HEK293 (cell line): ENCODE measurements at regions not wholly inside any gene's neighbourhood (a gene's known extent, or its start where the extent isn't known, plus 50 kb on each side); places are given as distances from the start of the nearest gene placed in this dataset.

Experiments
- CTCF ChIA-PET: fragments of 350-600 bp; formaldehyde crosslinking; extraction: SDS; loops from one replicate; lab custom pipeline; 2021; ENCODE audit warnings: antibody characterized with exemption; lab: Yijun Ruan, JAX
- POLR2A ChIA-PET: fragments of 300-600 bp; formaldehyde crosslinking; extraction: SDS; loops from one replicate; lab custom pipeline; 2020; ENCODE audit warnings: antibody characterized with exemption, inconsistent platforms; lab: Yijun Ruan, JAX
- H3K27ac ChIP-seq: fragments of 200-500 bp; sonication (Bioruptor generic); 2 replicates; pipeline ENCODE4 v1.5.1; 2014; ENCODE audit warnings: low read depth, low read length, control low read depth, inconsistent platforms; ENCODE audit errors: extremely low read depth
- H3K36me3 ChIP-seq, 2 experiments: fragments of 200-500 bp in 1 of 2; sonication (Bioruptor generic) in 1 of 2; 1 replicate in 1 of 2; 2 replicates in 1 of 2; pipeline ENCODE4 v1.5.1; 2014 to 2017; ENCODE audit warnings: inconsistent platforms in 2 of 2, low read length in 2 of 2; ENCODE audit not compliant: control insufficient read depth in 2 of 2, insufficient read depth in 1 of 2
- H3K4me1 ChIP-seq: fragments of 200-500 bp; sonication (Bioruptor generic); 2 replicates; pipeline ENCODE4 v1.5.1; 2014; ENCODE audit warnings: mild to moderate bottlenecking, low read length, inconsistent platforms; ENCODE audit not compliant: control insufficient read depth, insufficient read depth
- H3K4me3 ChIP-seq: 2 replicates; pipeline ENCODE4 v1.5.1; 2011; ENCODE audit warnings: low read depth, mild to moderate bottlenecking, control low read depth, low read length, moderate library complexity
- H3K9me3 ChIP-seq: fragments of 200-500 bp; sonication (Bioruptor generic); 2 replicates; pipeline ENCODE4 v1.5.1; 2014; ENCODE audit warnings: low read depth, low read length, inconsistent platforms; ENCODE audit not compliant: control insufficient read depth, insufficient read depth
- EGR2 ChIP-seq: fragments of 450-650 bp; formaldehyde crosslinking; IDR thresholded peaks from 2 replicates; pipeline ENCODE4 v1.5.1; 2016; ENCODE audit warnings: low read depth, missing biosample characterization, missing genetic modification characterization
- KLF7 ChIP-seq: fragments of 450-650 bp; formaldehyde crosslinking; IDR thresholded peaks from 2 replicates; pipeline ENCODE4 v1.5.1; 2016; ENCODE audit warnings: missing biosample characterization, missing genetic modification characterization, borderline replicate concordance
- RBAK ChIP-seq: fragments of 450-650 bp; formaldehyde crosslinking; IDR thresholded peaks from 2 replicates; pipeline ENCODE4 v1.5.1; 2016; ENCODE audit warnings: missing biosample characterization, missing genetic modification characterization
- ZBTB1 ChIP-seq: fragments of 450-650 bp; formaldehyde crosslinking; IDR thresholded peaks from 2 replicates; pipeline ENCODE4 v1.5.1; 2016; ENCODE audit warnings: missing biosample characterization, missing genetic modification characterization
- ZBTB8A ChIP-seq: fragments of 450-650 bp; formaldehyde crosslinking; IDR thresholded peaks from 2 replicates; pipeline ENCODE4 v1.5.1; 2016; ENCODE audit warnings: missing biosample characterization, missing genetic modification characterization
- ZFHX2 ChIP-seq: fragments of 450-650 bp; formaldehyde crosslinking; conservative IDR thresholded peaks from 2 replicates; pipeline ENCODE4 v1.5.1; 2016; ENCODE audit warnings: missing biosample characterization, missing genetic modification characterization
- ZFP41 ChIP-seq: fragments of 450-650 bp; formaldehyde crosslinking; IDR thresholded peaks from 2 replicates; pipeline ENCODE4 v1.5.1; 2016; ENCODE audit warnings: missing biosample characterization, missing genetic modification characterization, borderline replicate concordance
- ZNF114 ChIP-seq: fragments of 450-650 bp; formaldehyde crosslinking; IDR thresholded peaks from 2 replicates; pipeline ENCODE4 v1.5.0; 2017; ENCODE audit warnings: missing biosample characterization, missing genetic modification characterization
- ZNF133 ChIP-seq: fragments of 450-650 bp; formaldehyde crosslinking; IDR thresholded peaks from 2 replicates; pipeline ENCODE4 v1.5.1; 2016; ENCODE audit warnings: missing biosample characterization, missing genetic modification characterization
- ZNF138 ChIP-seq: fragments of 450-650 bp; formaldehyde crosslinking; IDR thresholded peaks from 2 replicates; pipeline ENCODE4 v1.5.1; 2016; ENCODE audit warnings: missing biosample characterization, missing genetic modification characterization, borderline replicate concordance
- ZNF211 ChIP-seq: fragments of 450-650 bp; formaldehyde crosslinking; IDR thresholded peaks from 2 replicates; pipeline ENCODE4 v1.5.1; 2016; ENCODE audit warnings: low read depth, missing biosample characterization, missing genetic modification characterization
- ZNF302 ChIP-seq: fragments of 450-650 bp; formaldehyde crosslinking; IDR thresholded peaks from 2 replicates; pipeline ENCODE4 v1.5.1; 2016; ENCODE audit warnings: missing biosample characterization, missing genetic modification characterization, low read depth
- ZNF423 ChIP-seq: fragments of 450-650 bp; formaldehyde crosslinking; IDR thresholded peaks from 2 replicates; pipeline ENCODE4 v1.5.1; 2016; ENCODE audit warnings: missing biosample characterization, missing genetic modification characterization
- ZNF558 ChIP-seq: fragments of 450-650 bp; formaldehyde crosslinking; IDR thresholded peaks from 2 replicates; pipeline ENCODE4 v1.5.1; 2016; ENCODE audit warnings: missing biosample characterization, missing genetic modification characterization
- ZNF623 ChIP-seq: fragments of 450-650 bp; formaldehyde crosslinking; IDR thresholded peaks from 2 replicates; pipeline ENCODE4 v1.5.1; 2016; ENCODE audit warnings: missing biosample characterization, missing genetic modification characterization
- ZNF654 ChIP-seq: fragments of 450-650 bp; formaldehyde crosslinking; IDR thresholded peaks from 2 replicates; pipeline ENCODE4 v1.5.1; 2016; ENCODE audit warnings: low read depth, missing biosample characterization, missing genetic modification characterization
- ZNF670 ChIP-seq: fragments of 450-650 bp; formaldehyde crosslinking; IDR thresholded peaks from 2 replicates; pipeline ENCODE4 v1.5.1; 2016; ENCODE audit warnings: missing biosample characterization, missing genetic modification characterization, low read depth
- ZSCAN16 ChIP-seq: fragments of 450-650 bp; formaldehyde crosslinking; IDR thresholded peaks from 2 replicates; pipeline ENCODE4 v1.5.1; 2016; ENCODE audit warnings: missing biosample characterization, missing genetic modification characterization
- TF ChIP-seq, protein P1 (sequence below): fragments of 450-650 bp; formaldehyde crosslinking; IDR thresholded peaks from 2 replicates; pipeline ENCODE4 v1.5.1; 2016; ENCODE audit warnings: missing biosample characterization, missing genetic modification characterization, low read depth
- TF ChIP-seq, protein P2 (sequence below): fragments of 450-650 bp; formaldehyde crosslinking; IDR thresholded peaks from 2 replicates; pipeline ENCODE4 v1.5.1; 2017; ENCODE audit warnings: missing biosample characterization, missing genetic modification characterization
- TF ChIP-seq, protein P3 (sequence below): fragments of 450-650 bp; formaldehyde crosslinking; IDR thresholded peaks from 2 replicates; pipeline ENCODE4 v1.5.1; 2016; ENCODE audit warnings: missing biosample characterization, missing genetic modification characterization, borderline replicate concordance
- TF ChIP-seq, protein P4 (sequence below): fragments of 450-650 bp; formaldehyde crosslinking; IDR thresholded peaks from 2 replicates; pipeline ENCODE4; 2016; ENCODE audit warnings: missing biosample characterization, missing genetic modification characterization
- TF ChIP-seq, protein P5 (sequence below): fragments of 450-650 bp; formaldehyde crosslinking; IDR thresholded peaks from 2 replicates; pipeline ENCODE4 v1.5.1; 2016; ENCODE audit warnings: missing biosample characterization, missing genetic modification characterization
- TF ChIP-seq, protein P6 (sequence below): fragments of 450-650 bp; formaldehyde crosslinking; IDR thresholded peaks from 2 replicates; pipeline ENCODE4 v1.5.1; 2016; ENCODE audit warnings: missing biosample characterization, missing genetic modification characterization, low read depth

DNA sequence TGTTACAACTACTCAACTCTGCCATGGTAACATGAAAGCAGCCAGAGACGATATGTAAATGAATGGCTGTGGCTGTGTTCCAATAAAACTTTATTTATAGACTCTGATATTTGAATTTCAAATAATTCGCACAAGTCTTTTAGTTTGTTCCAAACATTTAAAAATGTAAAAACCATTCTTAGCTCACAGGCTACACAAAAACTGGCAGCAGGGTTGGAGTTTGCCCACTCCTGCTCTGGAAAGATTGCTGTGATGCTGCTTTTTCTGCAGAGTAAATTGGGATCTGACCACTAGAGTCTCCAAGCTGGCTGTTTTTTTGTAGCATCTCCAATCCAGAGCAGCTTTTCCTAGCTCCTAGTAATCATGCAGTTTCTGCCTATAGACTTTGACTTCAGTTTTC, 157.5 kb downstream of the CHRM3 start (continued):
- TF ChIP-seq, protein P1, sequence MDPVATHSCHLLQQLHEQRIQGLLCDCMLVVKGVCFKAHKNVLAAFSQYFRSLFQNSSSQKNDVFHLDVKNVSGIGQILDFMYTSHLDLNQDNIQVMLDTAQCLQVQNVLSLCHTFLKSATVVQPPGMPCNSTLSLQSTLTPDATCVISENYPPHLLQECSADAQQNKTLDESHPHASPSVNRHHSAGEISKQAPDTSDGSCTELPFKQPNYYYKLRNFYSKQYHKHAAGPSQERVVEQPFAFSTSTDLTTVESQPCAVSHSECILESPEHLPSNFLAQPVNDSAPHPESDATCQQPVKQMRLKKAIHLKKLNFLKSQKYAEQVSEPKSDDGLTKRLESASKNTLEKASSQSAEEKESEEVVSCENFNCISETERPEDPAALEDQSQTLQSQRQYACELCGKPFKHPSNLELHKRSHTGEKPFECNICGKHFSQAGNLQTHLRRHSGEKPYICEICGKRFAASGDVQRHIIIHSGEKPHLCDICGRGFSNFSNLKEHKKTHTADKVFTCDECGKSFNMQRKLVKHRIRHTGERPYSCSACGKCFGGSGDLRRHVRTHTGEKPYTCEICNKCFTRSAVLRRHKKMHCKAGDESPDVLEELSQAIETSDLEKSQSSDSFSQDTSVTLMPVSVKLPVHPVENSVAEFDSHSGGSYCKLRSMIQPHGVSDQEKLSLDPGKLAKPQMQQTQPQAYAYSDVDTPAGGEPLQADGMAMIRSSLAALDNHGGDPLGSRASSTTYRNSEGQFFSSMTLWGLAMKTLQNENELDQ (tag by site-specific recombination), result no peak
- TF ChIP-seq ZNF211 (no peak), ZNF138 (no peak), ZNF654 (tag by site-specific recombination) (no peak), ZBTB1 (tag by site-specific recombination) (no peak), ZNF558 (no peak), EGR2 (tag by site-specific recombination) (no peak), RBAK (tag by site-specific recombination) (no peak)
- TF ChIP-seq, protein P2, sequence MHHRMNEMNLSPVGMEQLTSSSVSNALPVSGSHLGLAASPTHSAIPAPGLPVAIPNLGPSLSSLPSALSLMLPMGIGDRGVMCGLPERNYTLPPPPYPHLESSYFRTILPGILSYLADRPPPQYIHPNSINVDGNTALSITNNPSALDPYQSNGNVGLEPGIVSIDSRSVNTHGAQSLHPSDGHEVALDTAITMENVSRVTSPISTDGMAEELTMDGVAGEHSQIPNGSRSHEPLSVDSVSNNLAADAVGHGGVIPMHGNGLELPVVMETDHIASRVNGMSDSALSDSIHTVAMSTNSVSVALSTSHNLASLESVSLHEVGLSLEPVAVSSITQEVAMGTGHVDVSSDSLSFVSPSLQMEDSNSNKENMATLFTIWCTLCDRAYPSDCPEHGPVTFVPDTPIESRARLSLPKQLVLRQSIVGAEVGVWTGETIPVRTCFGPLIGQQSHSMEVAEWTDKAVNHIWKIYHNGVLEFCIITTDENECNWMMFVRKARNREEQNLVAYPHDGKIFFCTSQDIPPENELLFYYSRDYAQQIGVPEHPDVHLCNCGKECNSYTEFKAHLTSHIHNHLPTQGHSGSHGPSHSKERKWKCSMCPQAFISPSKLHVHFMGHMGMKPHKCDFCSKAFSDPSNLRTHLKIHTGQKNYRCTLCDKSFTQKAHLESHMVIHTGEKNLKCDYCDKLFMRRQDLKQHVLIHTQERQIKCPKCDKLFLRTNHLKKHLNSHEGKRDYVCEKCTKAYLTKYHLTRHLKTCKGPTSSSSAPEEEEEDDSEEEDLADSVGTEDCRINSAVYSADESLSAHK (tag by site-specific recombination), result no peak
- TF ChIP-seq, protein P3, sequence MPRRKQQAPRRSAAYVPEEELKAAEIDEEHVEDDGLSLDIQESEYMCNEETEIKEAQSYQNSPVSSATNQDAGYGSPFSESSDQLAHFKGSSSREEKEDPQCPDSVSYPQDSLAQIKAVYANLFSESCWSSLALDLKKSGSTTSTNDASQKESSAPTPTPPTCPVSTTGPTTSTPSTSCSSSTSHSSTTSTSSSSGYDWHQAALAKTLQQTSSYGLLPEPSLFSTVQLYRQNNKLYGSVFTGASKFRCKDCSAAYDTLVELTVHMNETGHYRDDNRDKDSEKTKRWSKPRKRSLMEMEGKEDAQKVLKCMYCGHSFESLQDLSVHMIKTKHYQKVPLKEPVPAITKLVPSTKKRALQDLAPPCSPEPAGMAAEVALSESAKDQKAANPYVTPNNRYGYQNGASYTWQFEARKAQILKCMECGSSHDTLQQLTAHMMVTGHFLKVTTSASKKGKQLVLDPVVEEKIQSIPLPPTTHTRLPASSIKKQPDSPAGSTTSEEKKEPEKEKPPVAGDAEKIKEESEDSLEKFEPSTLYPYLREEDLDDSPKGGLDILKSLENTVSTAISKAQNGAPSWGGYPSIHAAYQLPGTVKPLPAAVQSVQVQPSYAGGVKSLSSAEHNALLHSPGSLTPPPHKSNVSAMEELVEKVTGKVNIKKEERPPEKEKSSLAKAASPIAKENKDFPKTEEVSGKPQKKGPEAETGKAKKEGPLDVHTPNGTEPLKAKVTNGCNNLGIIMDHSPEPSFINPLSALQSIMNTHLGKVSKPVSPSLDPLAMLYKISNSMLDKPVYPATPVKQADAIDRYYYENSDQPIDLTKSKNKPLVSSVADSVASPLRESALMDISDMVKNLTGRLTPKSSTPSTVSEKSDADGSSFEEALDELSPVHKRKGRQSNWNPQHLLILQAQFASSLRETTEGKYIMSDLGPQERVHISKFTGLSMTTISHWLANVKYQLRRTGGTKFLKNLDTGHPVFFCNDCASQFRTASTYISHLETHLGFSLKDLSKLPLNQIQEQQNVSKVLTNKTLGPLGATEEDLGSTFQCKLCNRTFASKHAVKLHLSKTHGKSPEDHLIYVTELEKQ (tag by site-specific recombination), result no peak
- TF ChIP-seq, all 188 proteins: peak for 0

DNA sequence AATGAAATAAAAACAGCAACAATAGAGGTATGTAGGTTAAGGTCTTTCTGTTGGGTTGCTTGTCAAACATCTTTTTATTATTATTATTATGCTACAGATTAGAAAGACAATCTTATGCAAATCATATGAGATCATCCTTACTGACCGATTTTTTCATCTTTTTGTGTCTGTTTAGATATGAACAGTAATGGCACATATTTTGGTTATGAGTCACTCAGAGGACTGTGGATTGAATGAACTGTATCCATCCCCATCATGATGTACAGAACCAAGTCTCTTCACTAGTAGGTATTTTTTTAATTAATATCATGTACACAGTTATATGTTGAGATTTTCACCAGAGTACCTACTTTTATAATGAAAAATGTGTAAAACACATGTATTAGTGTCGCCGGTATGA, 159.1 kb downstream of the CHRM3 start:
- no peak for TF ChIP-seq ZBTB8A (tag by site-specific recombination)
- TF ChIP-seq ZNF133 (tag by site-specific recombination), result no peak
- TF ChIP-seq ZNF623, result no peak
- no peak for TF ChIP-seq ZFP41 (tag by site-specific recombination)
- TF ChIP-seq ZSCAN16 (tag by site-specific recombination), result no peak
- TF ChIP-seq KLF7 (tag by site-specific recombination), result no peak
- no peak for TF ChIP-seq ZNF670
- no peak for TF ChIP-seq ZNF302 (tag by site-specific recombination)
- TF ChIP-seq, protein P4, sequence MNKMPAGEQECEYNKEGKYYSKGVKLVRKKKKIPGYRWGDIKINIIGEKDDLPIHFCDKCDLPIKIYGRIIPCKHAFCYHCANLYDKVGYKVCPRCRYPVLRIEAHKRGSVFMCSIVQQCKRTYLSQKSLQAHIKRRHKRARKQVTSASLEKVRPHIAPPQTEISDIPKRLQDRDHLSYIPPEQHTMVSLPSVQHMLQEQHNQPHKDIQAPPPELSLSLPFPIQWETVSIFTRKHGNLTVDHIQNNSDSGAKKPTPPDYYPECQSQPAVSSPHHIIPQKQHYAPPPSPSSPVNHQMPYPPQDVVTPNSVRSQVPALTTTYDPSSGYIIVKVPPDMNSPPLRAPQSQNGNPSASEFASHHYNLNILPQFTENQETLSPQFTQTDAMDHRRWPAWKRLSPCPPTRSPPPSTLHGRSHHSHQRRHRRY (tag by site-specific recombination), result no peak
- no peak for TF ChIP-seq ZNF114 (tag by site-specific recombination)
- TF ChIP-seq, protein P5, sequence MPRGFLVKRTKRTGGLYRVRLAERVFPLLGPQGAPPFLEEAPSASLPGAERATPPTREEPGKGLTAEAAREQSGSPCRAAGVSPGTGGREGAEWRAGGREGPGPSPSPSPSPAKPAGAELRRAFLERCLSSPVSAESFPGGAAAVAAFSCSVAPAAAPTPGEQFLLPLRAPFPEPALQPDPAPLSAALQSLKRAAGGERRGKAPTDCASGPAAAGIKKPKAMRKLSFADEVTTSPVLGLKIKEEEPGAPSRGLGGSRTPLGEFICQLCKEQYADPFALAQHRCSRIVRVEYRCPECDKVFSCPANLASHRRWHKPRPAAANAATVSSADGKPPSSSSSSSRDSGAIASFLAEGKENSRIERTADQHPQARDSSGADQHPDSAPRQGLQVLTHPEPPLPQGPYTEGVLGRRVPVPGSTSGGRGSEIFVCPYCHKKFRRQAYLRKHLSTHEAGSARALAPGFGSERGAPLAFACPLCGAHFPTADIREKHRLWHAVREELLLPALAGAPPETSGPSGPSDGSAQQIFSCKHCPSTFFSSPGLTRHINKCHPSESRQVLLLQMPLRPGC (tag by site-specific recombination), result no peak
- no peak for TF ChIP-seq ZFHX2 (tag by site-specific recombination)
- TF ChIP-seq, protein P6, sequence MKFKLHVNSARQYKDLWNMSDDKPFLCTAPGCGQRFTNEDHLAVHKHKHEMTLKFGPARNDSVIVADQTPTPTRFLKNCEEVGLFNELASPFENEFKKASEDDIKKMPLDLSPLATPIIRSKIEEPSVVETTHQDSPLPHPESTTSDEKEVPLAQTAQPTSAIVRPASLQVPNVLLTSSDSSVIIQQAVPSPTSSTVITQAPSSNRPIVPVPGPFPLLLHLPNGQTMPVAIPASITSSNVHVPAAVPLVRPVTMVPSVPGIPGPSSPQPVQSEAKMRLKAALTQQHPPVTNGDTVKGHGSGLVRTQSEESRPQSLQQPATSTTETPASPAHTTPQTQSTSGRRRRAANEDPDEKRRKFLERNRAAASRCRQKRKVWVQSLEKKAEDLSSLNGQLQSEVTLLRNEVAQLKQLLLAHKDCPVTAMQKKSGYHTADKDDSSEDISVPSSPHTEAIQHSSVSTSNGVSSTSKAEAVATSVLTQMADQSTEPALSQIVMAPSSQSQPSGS (tag by site-specific recombination), result no peak
- TF ChIP-seq ZNF423 (tag by site-specific recombination), result no peak
- Histone ChIP-seq H3K36me3 (no peaks in the 10 kb centered on the region), H3K4me1 (no peaks in the 10 kb centered on the region), H3K4me3 (no peak overlapping the region), H3K27ac (no peak overlapping the region), H3K9me3 (no peaks in the 10 kb centered on the region)
- CTCF ChIA-PET, result interaction anchor here (0.6 to 1.2 kb wide), 3 partner anchors 10 to 597 kb away, joined by 3 to 4 read pairs (median 4); no protein-coding TSS in a partner anchor
- POLR2A ChIA-PET, result no interaction called here
